PC-9 (cell line): ENCODE measurements at regions not wholly inside any gene's neighbourhood (a gene's known extent, or its start where the extent isn't known, plus 50 kb on each side); places are given as distances from the start of the nearest gene placed in this dataset.

Experiments used
- BruUV-seq: library from RNA; stranded (reverse); fragments of 400-500 nt; replicated peaks from 2 replicates; lab custom pipeline; 2021; lab: Mats Ljungman, UMichigan
- CTCF ChIA-PET: fragments of 300-600 bp; sonication (Branson Sonifier 250); formaldehyde crosslinking; loops from one replicate; lab custom pipeline; 2022; ENCODE audit warnings: antibody characterized with exemption; lab: Charles Lee
- POLR2A ChIA-PET: fragments of 300-600 bp; sonication (Branson Sonifier 250); formaldehyde crosslinking; loops from one replicate; lab custom pipeline; 2022; ENCODE audit warnings: antibody characterized with exemption; ENCODE audit not compliant: unreplicated experiment; lab: Charles Lee
- DNase-seq, 2 experiments: peaks; one replicate each; pipeline versions ENCODE4 v3.0.0 to v3.0.0-alpha.2; 2015 to 2022; ENCODE audit warnings: mixed read lengths in 1 of 2
- H2AFZ ChIP-seq: fragments of 200-600 bp; sonication (generic); 2 replicates; pipeline ENCODE4 v1.8.1; 2017; ENCODE audit warnings: antibody characterized with exemption
- H3F3A ChIP-seq: fragments of 200-600 bp; sonication (generic); 2 replicates; pipeline ENCODE4 v1.8.1; 2017; ENCODE audit warnings: antibody characterized with exemption, mild to moderate bottlenecking, low read depth; ENCODE audit not compliant: insufficient read depth
- H3K27ac ChIP-seq: fragments of 200-600 bp; sonication (generic); 2 replicates; pipeline ENCODE4 v1.6.1; 2016; ENCODE audit warnings: mixed run types
- H3K27me3 ChIP-seq: fragments of 200-600 bp; sonication (generic); 2 replicates; pipeline ENCODE4 v1.6.1; 2016; ENCODE audit warnings: low read depth, mixed run types; ENCODE audit not compliant: insufficient read depth
- H3K36me3 ChIP-seq: fragments of 200-600 bp; sonication (generic); 2 replicates; pipeline ENCODE4 v1.6.1; 2016; ENCODE audit warnings: low read depth, mixed run types
- H3K4me1 ChIP-seq: fragments of 200-600 bp; sonication (generic); replicated peaks from 2 replicates; pipeline ENCODE4 v1.6.1; 2016; ENCODE audit warnings: mixed run types; ENCODE audit not compliant: insufficient read depth
- H3K4me2 ChIP-seq: fragments of 200-600 bp; sonication (generic); 2 replicates; pipeline ENCODE4 v1.6.1; 2017; ENCODE audit warnings: mixed run types
- H3K4me3 ChIP-seq: fragments of 200-600 bp; sonication (generic); 2 replicates; pipeline ENCODE4 v1.6.1; 2016; ENCODE audit warnings: mixed run types
- H3K79me2 ChIP-seq: fragments of 200-600 bp; sonication (generic); 2 replicates; pipeline ENCODE4 v1.6.1; 2017; ENCODE audit warnings: low read depth, mixed run types
- H3K9me2 ChIP-seq: fragments of 200-600 bp; sonication (generic); 2 replicates; pipeline ENCODE4 v1.8.1; 2017; ENCODE audit warnings: mild to moderate bottlenecking; ENCODE audit not compliant: insufficient read depth
- H3K9me3 ChIP-seq: fragments of 200-600 bp; sonication (generic); 2 replicates; pipeline ENCODE4 v1.8.1; 2016; ENCODE audit warnings: low read depth; ENCODE audit not compliant: insufficient read depth
- H4K20me1 ChIP-seq: fragments of 200-600 bp; sonication (generic); 2 replicates; pipeline ENCODE4 v1.8.1; 2017; ENCODE audit not compliant: insufficient read depth
- CTCF ChIP-seq: fragments of 200-600 bp; sonication (generic); conservative IDR thresholded peaks from 2 replicates; pipeline ENCODE4 v1.6.1; 2017; ENCODE audit warnings: mixed run types, antibody characterized with exemption, mild to moderate bottlenecking, moderate library complexity
- EZH2 ChIP-seq: fragments of 200-600 bp; sonication (generic); IDR thresholded peaks from 2 replicates; pipeline ENCODE4 v1.8.0; 2017; ENCODE audit warnings: antibody characterized with exemption, low read depth
- intact Hi-C: fragments of 100-400 bp; cut with micrococcal nuclease; formaldehyde crosslinking; loops from one replicate; pipeline ENCODE4 v1.10.0; 2022; ENCODE audit not compliant: unreplicated experiment

GRCh38 chr3:159928071-159928491 is 60.6 kb upstream of the IL12A start:
- intact Hi-C loops: loop anchor here (2.0 to 5.0 kb wide), 4 partner anchors 73 to 666 kb away; no protein-coding TSS in a partner anchor
- BruUV-seq: no TSS peak
- peak; percentile 25 to 77 for DNase-seq
- POLR2A ChIA-PET: interaction anchor here (0.6 to 1.0 kb wide), 4 partner anchors 73 to 510 kb away, joined by 3 to 4 read pairs (median 3); no protein-coding TSS in a partner anchor
- Histone ChIP-seq H3K9me2 (no peaks in the 10 kb centered on the region), H3K27me3 (no peaks in the 10 kb centered on the region), H3K79me2 (no peaks in the 10 kb centered on the region), H3F3A (peaks cover 45% of the 10 kb centered on the region), H3K4me3 (no peak overlapping the region; the same call in 1 of the 2 replicates), H3K36me3 (no peaks in the 10 kb centered on the region), H3K9me3 (0 out of 2 replicates have a peak, but pooled peaks cover under 1% of the 10 kb centered on the region), H3K4me1 (peaks cover 46% of the 10 kb centered on the region), H2AFZ (no peak overlapping the region; the same call in 1 of the 2 replicates), H3K27ac (peak overlapping the region; percentile 94), H4K20me1 (no peaks in the 10 kb centered on the region), H3K4me2 (peak overlapping the region; percentile 73)
- TF ChIP-seq CTCF (no peak), EZH2 (no peak)
- CTCF ChIA-PET: interaction anchor here (1.1 kb wide), 1 partner anchor 42 kb away, joined by 3 read pairs; no protein-coding TSS in a partner anchor

GRCh38 chr3:159928666-159929065 is 60.0 kb upstream of the IL12A start:
- DNase-seq: peak; percentile 72 to 99
- BruUV-seq: no TSS peak
- peaks cover 45% of the 10 kb centered on the region for H3F3A ChIP-seq
- H3K27ac ChIP-seq: peak overlapping the region; percentile 94
- peak overlapping the region; percentile 73 for H3K4me2 ChIP-seq
- H3K27me3 ChIP-seq: no peaks in the 10 kb centered on the region
- no peaks in the 10 kb centered on the region for H3K9me2 ChIP-seq
- H3K4me3 ChIP-seq: peak overlapping the region; percentile 27; the same call in 1 of the 2 replicates
- TF ChIP-seq CTCF (no peak), EZH2 (no peak)
- CTCF ChIA-PET: interaction anchor here (0.6 to 1.8 kb wide), 8 partner anchors 43 to 259 kb away, joined by 3 to 13 read pairs (median 4); no protein-coding TSS in a partner anchor
- POLR2A ChIA-PET: interaction anchor here (0.6 to 1.0 kb wide), 5 partner anchors 13 to 510 kb away, joined by 3 to 4 read pairs (median 3); no protein-coding TSS in a partner anchor
- H3K79me2 ChIP-seq: no peaks in the 10 kb centered on the region
- peaks cover 46% of the 10 kb centered on the region for H3K4me1 ChIP-seq
- H3K9me3 ChIP-seq: peaks cover 6% of the 10 kb centered on the region; the same call in 1 of the 2 replicates
- intact Hi-C loops: loop anchor here (1.0 to 5.0 kb wide), 7 partner anchors 74 to 666 kb away; no protein-coding TSS in a partner anchor
- no peaks in the 10 kb centered on the region for H3K36me3 ChIP-seq
- peak overlapping the region; percentile 48 for H2AFZ ChIP-seq
- no peaks in the 10 kb centered on the region for H4K20me1 ChIP-seq

- DNase-seq: peak; percentile 51 to 93
- Histone ChIP-seq H3F3A (peaks cover 45% of the 10 kb centered on the region), H3K27ac (peak overlapping the region; percentile 94), H3K4me1 (peaks cover 46% of the 10 kb centered on the region), H3K9me2 (no peaks in the 10 kb centered on the region), H4K20me1 (no peaks in the 10 kb centered on the region), H3K9me3 (peaks cover 9% of the 10 kb centered on the region; the same call in 1 of the 2 replicates), H3K27me3 (no peaks in the 10 kb centered on the region), H3K79me2 (no peaks in the 10 kb centered on the region), H3K36me3 (no peaks in the 10 kb centered on the region), H2AFZ (peak overlapping the region; percentile 48), H3K4me3 (peak overlapping the region; percentile 27; the same call in 1 of the 2 replicates), H3K4me2 (peak overlapping the region; percentile 73)
- TF ChIP-seq CTCF (peak; percentile 62), EZH2 (no peak)
- ChIA-PET POLR2A (interaction anchor here (0.6 to 0.8 kb wide), 5 partner anchors 12 to 747 kb away, joined by 3 to 22 read pairs (median 4); partner anchors contain the start of gene ARL14), CTCF (interaction anchor here (0.6 to 1.8 kb wide), 12 partner anchors 9 to 260 kb away, joined by 3 to 13 read pairs (median 4); no protein-coding TSS in a partner anchor)
- intact Hi-C loops: loop anchor here (1.0 to 5.0 kb wide), 7 partner anchors 74 to 667 kb away; no protein-coding TSS in a partner anchor
- BruUV-seq: TSS peak; percentile 100
Measured at GRCh38 chr3:159929171-159930141, 59.2 kb upstream of the IL12A start.
